Brain pericyte (primary cell): ENCODE measurements at regions not wholly inside any gene's neighbourhood (a gene's known extent, or its start where the extent isn't known, plus 50 kb on each side); places are given as distances from the start of the nearest gene placed in this dataset.

Experiments used
- DNase-seq: peaks from one replicate; pipeline ENCODE4 v3.0.0-alpha.2; 2012; ENCODE audit warnings: low read depth, low spot score

DNA sequence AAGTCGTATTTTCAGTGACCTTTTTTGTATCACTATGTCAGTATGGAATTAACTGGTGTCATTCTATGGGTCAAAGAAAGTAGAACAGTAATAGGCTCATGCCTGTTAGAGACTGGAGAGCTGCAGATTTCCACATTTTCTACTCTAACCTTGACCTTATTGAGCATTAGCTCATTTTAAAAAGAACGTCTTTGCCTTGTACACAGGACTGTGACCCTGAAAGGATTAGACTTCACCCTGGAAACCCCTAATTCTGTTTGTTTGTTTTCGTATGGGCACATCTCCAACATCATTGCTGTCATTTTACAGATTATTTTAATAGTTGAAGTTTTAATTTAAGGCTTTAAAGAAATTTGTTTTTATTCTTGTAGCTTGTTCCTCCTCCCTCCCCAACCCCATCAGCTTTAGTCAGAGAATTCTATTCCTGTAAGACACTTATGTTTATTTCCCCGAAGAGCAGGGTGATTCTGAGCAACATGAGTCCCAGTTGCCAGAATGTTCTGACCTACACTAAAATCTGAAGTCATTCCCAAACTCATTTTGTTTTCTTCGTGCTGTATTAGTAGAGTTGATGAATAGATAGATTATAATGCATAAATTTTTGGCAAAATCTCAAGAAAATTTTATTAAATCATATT is 451.3 kb downstream of the FOXG1 start:
- DNase-seq = no peak

DNA sequence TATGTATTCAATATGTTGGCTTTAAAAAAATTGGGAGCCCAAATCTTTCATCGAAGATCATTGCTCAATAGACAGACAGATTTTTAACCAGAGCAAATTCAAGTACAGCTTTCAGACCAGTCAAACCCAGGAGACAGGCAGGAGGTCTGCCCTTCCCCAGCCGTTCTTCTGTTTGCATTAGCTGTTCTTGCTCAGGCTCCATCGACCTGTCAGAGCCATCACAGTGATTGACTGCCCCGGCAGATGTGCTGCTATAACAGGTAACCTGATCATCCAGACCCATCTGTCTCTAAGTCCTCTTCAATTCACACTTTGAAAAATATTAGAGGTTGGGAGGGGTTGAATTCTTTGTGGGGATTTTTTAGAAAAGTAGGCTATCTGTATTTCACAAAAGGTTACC is 453.5 kb downstream of the FOXG1 start:
- no peak for DNase-seq

DNA sequence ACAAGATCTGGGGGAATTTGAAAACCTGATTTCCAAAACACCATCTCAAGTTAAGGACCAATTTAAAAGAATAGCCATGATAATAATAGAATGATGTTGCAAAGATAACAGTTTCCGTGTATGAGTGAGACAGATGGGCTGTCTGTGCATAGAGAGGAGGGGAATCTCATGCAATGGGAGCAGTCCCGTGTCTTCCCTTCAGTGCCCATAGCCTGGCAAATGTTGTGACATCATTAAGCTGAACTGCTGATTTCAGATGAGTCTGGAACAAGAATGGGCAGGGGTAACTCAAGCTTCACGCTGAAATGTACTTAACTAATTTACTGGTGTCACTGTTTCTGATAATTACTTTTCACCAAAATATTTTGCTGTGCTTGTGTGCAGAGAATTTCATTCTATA is 454.0 kb downstream of the FOXG1 start:
- no peak for DNase-seq

DNA sequence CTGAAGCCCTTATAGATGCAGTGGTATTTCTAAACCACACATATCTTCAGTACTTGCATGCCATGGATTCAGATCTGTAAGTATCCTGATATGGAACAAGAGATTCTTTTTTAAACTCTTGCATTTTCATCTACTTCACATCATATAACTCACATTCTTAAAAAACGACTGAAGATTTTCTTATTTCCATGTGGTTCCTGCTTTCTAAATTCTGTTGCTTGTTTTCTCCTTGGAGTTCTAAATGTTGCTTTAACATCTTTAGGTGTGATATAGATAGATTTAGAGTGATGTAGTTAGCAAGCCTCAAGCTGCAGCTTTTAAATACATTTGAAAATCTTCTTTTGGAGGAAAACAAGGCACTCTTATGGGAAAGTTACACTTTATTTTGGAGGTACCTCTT is 455.4 kb downstream of the FOXG1 start:
- DNase-seq = no peak

DNA sequence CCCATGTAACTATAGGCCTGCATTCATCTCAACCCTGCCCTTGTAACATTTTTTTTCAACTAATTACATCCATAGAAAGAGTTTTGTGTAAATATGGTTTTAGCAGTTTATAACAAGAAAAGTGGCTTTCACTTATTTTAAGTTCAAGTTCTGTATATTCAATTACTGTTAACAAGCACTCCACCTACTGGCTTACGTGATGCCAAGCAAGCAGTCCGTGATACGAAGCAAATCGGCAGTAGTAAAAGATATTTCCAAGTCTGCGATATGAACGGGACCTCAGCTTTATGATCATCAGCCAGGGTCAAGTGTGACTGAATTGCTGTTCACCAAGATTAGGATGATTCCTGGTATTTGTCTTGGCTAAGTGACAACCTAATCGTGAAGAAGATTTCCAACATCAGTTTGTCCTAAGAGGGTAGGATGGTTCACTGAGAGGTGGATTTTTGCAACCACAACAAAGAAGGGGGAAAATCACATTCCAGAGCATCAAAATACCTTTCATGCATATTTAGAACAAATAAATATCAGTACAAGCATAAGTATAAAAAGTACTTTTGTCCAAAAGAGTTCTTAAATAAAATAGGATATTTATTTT is 456.2 kb downstream of the FOXG1 start:
- DNase-seq = no peak

DNA sequence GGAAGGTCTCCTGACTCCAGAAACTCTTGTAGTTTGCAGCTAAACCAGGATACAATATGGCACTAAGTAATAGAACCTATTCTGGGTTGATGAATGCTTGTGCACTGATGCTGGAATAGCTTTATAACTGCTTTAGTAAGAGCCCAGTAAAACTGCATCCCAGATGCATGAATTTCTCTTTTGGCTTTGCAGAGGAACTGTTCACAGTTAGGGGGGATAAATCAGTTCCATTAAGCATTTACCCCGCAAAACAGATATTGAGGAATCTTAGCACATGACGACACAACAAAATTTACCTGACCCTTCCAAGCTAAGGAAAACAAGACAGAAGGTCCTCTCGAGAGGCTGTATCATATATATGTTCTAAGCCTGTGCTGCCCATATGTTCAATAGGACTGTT is 457.4 kb downstream of the FOXG1 start:
- no peak for DNase-seq

DNA sequence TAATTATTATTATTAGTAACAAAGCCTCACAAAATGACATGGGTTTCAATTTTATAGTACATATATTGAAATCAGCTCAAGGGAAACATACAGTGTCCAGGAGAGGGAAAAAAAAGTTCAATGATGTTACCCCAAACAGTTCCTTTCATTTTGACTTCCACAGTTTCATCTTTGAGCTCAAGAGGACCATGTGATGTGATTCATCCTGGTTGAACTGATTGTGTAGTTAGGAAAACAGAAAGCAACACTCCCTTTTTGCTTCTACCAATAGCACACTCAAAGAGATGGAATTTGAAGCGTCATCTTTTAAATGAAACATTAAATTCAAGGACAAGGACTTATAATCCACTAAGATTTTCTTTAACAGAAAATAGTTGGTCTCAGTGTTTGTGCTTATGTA is 461.0 kb downstream of the FOXG1 start:
- no peak for DNase-seq

DNA sequence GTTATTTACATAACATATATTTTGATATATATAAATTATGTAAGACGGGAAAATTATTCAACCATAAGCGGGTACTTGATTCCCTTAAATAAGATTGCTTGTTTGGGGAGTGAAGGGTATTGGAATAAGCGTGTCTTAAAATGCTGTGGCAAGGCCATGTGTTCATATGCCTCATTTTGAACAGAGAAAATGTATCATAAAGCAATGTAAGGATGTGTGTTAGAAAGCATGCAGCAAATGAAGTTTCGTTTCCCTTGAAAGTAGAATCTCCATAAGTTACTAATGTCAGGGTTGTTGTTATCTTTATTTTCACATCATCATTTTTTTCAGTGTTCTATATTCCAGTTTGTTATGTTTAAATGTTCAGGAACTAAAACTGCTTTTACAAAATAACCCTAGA is 465.6 kb downstream of the FOXG1 start:
- DNase-seq = no peak

DNA sequence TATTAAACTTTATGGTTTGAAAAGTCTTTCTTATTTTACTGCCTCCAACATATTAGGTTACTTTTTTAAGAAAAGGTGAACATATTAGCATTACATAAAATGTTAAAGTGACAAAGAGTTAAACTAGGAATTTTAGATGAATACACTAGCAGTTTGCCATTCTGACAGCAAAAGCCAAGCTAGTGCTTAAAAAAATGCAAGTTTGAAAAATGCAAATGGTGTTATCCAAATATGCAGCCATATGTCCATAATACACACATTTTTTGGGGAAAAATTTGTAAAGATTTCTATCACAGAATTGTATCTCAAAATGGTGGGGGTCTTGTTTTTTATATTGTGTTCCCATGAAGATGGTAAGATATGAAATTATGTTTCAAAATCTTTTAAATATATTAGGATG is 466.1 kb downstream of the FOXG1 start:
- no peak for DNase-seq

DNA sequence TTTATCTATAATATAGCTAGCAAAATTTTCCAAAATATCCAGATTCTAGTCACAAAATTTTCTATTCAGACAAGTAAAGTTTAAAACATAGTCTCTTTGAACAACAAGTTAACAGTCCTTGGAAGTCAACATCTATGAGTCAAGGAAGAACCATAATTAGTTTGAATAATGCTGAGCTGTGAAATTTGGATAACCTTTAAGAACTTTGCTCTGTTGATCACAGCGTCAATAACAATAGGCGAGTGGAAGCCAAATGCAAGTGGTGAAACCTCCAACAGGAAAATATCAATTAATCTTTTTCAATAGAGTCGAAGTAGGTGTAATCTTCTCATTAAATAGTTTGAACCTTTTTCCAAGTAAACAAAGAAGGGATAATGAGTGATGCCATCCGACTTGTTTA is 466.6 kb downstream of the FOXG1 start:
- no peak for DNase-seq

DNA sequence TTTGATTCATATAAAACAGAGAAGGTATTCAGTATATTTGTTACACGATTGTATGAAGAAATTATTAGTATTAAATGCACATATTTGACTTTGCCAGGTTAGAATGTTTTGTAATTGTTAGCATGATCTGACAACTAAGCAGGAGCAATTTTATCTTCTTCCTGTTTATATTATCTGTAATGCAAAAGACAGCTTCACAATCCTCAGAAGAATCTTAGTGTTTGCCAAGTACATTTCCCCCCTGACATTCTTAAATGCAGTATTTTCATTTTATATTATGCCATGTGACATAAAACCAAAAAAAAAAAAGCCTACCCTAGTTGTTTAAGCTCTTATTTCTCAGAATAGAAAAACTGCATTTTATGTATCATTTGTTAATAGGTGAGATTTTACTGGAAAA is 469.4 kb downstream of the FOXG1 start:
- no peak for DNase-seq

DNA sequence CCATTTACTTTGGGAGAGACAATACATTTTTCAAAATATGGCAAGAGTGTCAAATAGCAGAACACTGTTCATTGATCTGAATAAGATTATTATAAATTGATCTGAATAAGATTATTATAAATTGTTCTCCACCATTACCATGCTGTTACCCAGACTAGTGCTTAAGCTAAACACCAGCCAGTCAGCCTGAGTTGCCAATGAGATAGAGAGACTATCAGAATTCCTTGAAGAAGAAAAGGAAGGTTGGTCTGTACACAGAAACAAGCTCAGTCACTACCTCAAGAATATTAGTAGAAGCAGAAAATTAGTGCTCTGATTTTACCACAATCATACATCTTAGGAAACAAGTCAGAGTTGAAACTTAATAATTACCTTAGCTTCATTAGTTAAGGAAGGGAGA is 469.8 kb downstream of the FOXG1 start:
- no peak for DNase-seq

DNA sequence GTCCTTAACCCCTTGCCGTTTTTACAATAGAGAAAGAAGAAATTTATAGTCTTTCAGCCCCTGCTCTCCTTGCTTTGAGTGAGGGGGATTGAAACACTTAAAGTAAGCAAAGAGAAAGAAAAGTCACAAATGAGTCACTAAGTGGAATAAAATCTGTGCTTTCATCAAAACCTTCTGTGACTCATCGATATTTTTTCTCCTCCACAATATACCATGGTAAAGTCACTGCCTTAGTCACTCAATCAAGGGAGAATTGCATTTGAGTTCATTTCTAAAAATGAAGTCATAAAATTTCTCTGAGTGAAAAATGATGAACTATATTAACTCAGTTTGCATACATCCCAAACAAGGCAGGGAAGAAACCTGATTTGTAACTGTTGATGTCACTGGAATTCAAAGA is 470.3 kb downstream of the FOXG1 start:
- DNase-seq = no peak

DNA sequence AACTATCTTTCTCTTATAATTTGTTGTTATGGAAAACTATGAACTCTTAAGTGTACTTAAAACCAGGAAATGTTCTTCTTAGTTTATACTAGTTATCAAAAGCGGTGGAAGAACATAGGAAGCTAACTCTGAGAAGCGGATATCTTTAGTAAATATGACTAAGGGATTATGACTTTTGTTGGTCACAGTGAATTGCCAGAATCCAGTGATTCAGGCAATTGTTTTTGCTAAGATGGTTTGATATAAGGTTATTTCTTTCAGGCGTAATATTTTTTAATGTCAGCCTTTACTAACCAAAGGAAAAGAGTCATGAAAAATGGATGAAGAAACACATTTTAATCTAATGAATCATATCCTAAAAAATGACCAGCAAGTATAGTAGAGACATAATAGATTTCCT is 473.5 kb downstream of the FOXG1 start:
- no peak for DNase-seq

DNA sequence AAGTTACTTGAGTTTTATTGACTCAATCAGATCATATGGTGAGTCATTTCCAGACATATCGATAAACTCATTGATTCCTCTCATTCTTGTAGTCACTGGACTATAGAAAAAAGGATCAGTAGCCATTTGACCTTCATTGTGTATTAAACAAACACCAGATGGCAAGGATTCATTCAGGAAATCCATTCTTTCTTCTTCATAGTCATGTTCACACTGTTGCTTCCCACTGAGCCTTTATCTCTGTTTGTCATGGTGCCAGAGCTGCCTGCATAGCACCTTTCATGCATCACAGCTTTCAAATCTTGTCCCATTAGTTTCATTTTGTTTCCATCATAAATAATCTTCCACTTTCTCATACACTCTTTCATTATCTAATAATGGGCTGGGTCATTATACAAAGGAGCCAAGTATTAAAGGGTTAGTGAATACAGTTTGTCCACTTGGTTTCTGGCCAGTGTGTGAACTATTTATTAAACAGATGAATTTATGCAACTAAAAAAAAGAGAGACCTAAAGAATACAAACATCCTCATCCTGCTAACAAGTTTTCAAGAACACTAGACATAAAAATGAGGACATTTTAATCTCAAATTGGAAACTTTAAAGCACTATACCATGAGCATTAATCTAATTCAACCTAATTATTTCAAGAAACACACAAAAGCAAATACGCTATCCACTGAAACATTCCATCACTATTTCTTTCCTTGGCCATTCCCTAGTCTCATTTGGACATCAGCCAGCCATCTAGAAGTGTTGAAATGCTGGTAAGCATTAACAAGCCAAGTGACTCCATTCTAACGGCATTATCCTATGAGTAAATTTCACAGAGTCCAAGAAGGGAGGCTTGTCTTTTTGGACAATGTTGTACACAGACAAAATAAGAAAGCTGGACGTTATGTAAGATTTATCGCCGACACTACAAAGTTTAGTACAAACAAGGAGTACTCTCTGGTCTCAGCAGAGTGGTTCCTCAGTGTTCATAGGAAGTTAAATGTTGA is 476.5 kb downstream of the FOXG1 start:
- DNase-seq = no peak

DNA sequence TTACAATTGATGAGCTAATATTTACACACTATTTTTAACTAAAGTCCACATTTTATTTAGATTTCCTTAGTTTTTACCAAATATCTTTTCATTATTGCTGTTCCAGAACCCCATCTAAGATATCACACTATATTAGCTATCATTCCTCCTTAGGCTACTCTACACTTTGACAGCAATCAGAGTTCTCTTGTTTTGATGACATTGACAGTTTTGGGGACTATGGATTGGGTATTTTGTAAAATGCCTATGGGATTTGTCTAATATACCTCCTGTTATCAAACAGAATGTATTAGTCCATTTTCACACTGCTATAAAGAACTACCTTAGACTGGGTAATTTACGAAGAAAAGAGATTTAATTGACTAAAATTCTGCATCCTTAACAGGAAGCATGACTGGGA is 489.1 kb downstream of the FOXG1 start:
- no peak for DNase-seq

DNA sequence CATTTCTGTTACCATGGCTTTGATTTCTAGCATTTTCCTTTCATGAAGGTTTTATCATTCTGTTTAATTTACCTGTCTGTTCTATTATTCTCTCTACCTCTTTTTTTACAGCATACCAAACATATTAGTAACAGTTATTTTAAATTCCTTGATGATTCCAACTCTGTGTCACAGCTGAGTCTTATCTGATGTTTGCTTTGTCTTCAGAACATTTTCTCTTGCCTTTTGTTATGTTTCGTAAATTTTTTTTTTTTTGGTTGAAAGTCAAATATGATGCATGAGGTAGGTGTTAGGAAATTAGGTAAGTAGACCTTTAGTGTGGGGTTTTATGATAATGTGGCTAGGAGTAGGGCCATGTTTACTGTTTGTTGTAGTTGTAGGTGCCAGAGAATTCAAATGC is 496.4 kb downstream of the FOXG1 start:
- no peak for DNase-seq

DNA sequence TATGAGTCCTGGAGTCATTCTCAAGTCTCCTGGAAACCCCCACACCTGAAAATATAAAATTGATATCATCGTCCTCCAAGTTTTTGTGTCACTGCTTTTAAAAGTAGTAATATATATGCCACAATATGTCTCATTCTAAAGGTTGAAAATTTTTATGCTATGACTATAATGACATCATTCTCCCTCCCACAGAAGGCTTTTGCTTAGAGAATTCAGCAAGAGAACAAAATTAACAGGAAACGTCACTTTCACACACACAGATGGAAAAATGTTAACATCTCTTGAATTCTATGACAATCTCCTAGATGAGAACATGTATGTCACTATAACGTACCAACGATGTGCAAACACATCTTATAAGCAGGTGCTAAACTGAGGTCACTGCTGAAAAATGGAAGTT is 498.3 kb downstream of the FOXG1 start:
- no peak for DNase-seq

DNA sequence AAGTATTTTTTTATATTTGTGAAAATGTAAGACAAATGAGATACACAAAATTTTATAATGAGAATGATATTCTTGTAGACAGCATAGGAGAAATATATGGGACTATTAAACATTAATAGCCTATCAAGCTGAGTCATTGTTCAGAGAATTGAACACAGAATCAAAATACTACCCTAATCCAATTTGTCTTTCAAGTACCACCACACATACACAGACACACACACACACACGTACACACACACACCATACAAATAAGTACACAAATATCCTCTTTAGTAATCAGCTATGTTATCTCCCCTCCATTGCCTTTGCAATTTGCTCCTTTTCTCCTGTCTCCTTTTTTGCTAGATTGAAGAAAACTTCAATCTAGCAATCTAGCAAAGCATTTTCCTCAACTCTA is 499.3 kb downstream of the FOXG1 start:
- no peak for DNase-seq

DNA sequence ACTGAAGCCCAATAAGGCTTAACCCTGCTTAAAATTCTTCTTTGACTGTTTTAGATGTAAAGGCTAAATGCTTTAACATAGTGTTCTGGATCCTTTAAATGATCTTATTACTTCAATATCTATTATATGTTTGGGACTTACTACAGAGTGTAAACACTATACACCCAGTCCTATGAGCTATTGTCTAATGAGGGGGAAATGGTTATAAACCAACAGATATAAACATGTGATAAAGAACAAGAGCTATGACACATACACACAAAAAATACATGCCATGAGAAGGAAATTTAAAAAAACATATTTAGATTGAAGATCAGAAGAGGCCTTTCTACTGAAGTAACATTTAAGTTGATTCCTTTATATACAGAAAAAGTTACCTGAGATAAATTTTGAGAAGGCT is 505.1 kb downstream of the FOXG1 start:
- no peak for DNase-seq

DNA sequence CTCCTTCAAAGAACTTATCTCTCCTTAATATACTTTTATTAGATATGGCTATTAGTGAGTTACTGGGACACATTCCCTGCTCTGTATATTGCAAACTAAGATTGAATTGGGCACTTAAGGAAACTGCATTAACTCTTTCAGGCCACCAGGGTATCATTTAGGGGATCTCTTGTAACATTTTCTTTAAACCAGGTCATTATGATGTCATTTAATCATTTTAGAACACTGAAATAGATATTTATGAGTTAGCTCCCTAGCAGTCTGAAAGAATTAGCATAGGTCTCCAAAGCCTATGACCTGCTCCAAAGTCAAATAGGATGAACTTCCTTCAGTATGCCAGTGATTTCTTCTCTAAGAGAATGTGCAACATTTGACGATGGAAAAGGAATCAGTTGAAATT is 506.9 kb downstream of the FOXG1 start:
- DNase-seq = no peak

DNA sequence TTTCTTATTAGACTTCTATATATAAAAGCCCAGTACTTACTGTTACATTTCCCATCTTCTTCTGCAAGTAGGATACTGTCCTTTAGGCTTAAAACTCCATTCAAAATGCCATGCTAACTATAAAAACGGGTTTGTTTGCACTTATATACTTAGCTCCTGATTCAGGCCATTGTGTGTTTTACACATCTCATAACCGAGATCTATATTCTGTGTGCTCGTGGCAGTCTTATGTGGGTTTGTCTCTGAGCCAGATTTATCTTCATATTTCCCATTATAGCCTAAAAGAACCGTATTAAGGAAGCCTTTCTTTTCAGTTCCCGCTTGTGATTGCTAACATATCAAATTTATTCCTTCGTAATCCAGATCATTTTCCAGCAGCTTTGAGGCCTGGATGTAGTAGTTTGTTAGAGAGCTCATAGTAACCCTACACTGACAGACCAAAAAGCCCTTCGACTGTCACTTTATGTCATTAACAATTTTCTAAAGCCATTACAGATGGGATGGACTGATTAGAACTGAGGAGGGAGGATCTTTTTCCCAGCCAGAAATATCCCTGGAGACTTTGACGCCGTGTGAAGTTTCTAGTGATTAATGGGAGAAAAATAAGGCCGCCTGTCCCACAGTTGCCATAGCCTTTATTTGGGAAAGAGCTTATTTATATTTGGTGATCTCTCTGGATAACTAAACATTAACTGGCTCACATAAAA is 508.5 kb downstream of the FOXG1 start:
- DNase-seq = no peak
